NCI-H748 (cell line): ENCODE measurements at regions not wholly inside any gene's neighbourhood (a gene's known extent, or its start where the extent isn't known, plus 50 kb on each side); places are given as distances from the start of the nearest gene placed in this dataset.

Source experiments
- DNase-seq: peaks from one replicate; lab custom pipeline; 2025; ENCODE audit not compliant: unreplicated experiment; lab: John Stamatoyannopoulos, UW

DNA sequence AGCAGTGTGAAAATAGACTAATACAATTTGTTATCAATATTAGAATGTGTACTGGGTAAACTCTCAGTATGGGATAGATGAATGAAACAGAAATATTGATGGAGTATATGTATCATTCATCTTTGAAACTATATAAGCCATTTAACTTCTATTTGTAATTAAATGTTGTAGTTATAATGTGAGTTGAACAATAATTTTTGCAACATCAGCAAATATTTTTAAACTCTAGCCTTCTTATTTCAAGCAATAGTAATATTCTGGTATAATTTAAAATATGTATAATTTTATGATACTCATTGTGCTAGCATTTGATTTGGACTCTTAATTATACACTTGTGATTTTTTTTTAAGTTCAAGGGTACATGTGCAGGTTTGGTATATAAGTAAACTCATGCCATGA is 59.6 kb upstream of the RGMB start:
- no peak for DNase-seq

DNA sequence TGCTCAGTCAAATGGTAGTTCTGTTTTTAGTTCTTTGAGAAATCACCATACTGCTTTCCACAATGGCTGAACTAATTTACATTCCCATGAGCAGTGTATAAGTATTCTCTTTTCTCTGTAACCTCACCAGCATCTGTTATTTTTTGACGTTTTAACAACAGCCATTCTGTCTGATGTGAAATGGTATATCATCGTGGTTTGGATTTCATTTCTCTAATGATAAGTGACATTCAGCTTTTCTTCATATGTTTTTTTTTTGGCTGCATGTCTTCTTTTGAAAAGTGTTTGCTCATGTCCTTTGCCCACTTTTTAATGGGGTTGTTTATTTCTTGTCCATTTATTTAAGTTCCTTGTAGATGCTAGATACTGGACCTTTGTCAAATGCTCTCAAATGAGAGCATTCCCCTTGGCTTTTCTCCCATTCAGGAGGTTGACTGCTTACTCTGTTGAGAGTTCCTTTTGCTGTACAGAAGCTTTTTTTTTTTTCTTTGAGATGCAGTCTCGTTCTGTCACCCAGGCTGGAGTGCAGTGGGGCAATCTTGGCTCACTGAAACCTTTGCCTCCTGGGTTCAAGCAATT is 58.7 kb upstream of the RGMB start:
- no peak for DNase-seq

DNA sequence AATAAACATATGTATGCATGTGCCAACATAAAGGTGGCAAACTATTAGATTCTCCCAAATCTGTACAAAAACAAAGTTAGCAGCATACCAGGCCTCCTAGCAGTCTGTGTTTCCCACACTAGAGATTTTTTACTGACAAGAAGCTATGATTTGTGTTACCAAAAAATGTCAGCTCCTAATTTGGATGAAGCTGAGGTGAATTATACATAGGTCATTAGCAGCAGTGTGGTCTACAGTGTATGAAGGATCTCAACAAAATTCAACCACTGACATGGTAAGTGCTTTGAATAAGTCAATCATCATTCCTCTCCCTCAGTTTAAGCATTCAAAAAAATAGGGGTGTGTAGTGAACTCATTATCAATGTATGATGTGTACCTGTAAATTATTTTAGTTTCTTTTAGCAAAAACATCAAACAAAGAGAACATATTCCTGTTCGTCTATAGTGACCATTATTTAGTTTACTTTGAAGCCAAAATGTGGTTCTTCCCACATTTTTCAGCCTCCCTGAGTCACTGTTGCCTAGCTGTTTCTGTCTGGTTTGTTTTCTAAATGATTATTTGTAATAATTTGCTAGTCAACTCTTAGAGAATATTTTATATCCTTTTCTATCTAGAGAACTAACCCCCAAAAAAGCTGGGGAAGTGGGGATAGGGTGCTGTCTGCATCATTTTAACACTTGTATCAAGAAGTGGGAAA is 52.1 kb upstream of the RGMB start:
- DNase-seq = no peak

DNA sequence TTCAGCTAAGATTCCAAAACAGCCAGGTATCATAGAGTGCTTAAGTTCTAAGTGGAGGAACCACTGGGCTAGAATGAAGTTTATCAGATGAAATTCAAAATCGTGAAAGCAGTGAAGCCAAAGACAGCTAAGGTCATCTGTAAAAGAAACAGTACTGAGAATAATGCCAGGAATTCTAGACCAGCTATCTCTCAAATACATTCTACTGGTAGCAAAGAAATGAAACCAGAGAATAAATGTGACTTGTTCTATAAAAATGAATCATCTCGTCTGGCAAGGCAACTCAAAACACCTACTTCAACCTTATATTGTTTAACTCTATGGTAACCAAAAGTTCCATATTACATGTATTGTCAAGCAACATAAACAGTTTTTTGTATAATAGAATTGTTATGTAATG is 51.3 kb upstream of the RGMB start:
- DNase-seq = no peak

DNA sequence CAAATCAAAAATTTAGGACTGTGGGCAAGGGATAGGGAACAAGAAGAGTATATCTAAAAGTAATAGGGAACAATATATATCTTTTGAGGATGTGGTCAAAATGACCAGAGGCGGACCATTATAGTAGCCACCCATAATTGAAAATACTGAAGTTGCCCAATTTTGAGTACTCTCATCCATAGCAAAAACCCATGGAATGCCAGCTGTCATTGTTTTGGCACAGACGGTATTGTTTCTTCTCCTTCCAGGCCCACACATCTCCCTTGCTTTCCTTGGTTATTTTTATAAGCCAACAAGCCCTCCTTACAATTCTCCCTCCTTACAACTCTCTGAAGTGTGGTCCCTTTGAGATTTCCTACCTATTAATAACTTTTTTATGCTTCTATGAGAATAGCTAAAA is 50.4 kb upstream of the RGMB start:
- no peak for DNase-seq
